K562 (cell line): ENCODE measurements at regions not wholly inside any gene's neighbourhood (a gene's known extent, or its start where the extent isn't known, plus 50 kb on each side); places are given as distances from the start of the nearest gene placed in this dataset.

Source experiments
- ATAC-seq: fragments of 200-7000 bp; cut with Tn5 transposase; 3 replicates; pipeline ENCODE4 v1.9.1; 2020; ENCODE audit warnings: moderate library complexity
- BruUV-seq: library from RNA; stranded (reverse); fragments of 400-500 nt; replicated peaks from 2 replicates; lab custom pipeline; 2021; lab: Mats Ljungman, UMichigan
- CTCF ChIA-PET: fragments of 300-600 bp; formaldehyde crosslinking; extraction: SDS; loops from one replicate; lab custom pipeline; 2021; ENCODE audit warnings: low intra/inter-chr PET ratio; lab: Yijun Ruan, JAX
- POLR2A ChIA-PET: fragments of 300-600, 350-650 bp; sonication (Branson Sonifier 250); formaldehyde crosslinking; extraction: SDS; loops from one replicate; lab custom pipeline; 2021; ENCODE audit warnings: antibody characterized with exemption, inconsistent platforms; lab: Yijun Ruan, JAX
- DNase-seq, 4 experiments: peaks; one replicate each; pipeline versions ENCODE4 v3.0.0 to v3.0.0-alpha.2; 2011 to 2018; ENCODE audit warnings: low spot score in 3 of 4, mixed read lengths in 3 of 4; ENCODE audit errors: extremely low read depth in 1 of 4
- FAIRE-seq: peaks from 2 replicates; lab custom pipeline; 2011; peaks lifted over from hg19 to GRCh38; lab: Jason Lieb, UNC
- H2AFZ ChIP-seq: 2 replicates; pipeline ENCODE4 v1.6.0; 2011; ENCODE audit warnings: low read depth, low read length, control low read depth, inconsistent platforms
- H3K27ac ChIP-seq: fragments of 200-600 bp; 3 replicates; pipeline ENCODE4 v1.8.0; 2011; ENCODE audit warnings: low read depth, mild to moderate bottlenecking, control low read depth, inconsistent platforms, low read length, moderate library complexity, mixed read lengths; ENCODE audit errors: extremely low read depth
- H3K27me3 ChIP-seq, 2 experiments: fragments of 300-600 bp in 1 of 2; 2 replicates in 1 of 2; 3 replicates in 1 of 2; pipeline versions ENCODE4 v1.6.0 to v1.8.0; 2011; ENCODE audit warnings: inconsistent platforms in 2 of 2, low read length in 2 of 2, mild to moderate bottlenecking in 1 of 2, mixed read lengths in 1 of 2, moderate library complexity in 1 of 2; ENCODE audit not compliant: control insufficient read depth in 2 of 2, insufficient read depth in 2 of 2
- H3K36me3 ChIP-seq: fragments of 300-600 bp; 3 replicates; pipeline ENCODE4 v1.8.0; 2011; ENCODE audit warnings: mild to moderate bottlenecking, low read length, inconsistent platforms; ENCODE audit not compliant: control insufficient read depth, insufficient read depth
- H3K4me1 ChIP-seq, 2 experiments: fragments of 200-600 bp in 1 of 2; replicated peaks in 1 of 2; 2 replicates in 1 of 2; 3 replicates in 1 of 2; pipeline versions ENCODE4 v1.5.1 to v1.8.0; 2011; ENCODE audit warnings: inconsistent platforms in 2 of 2, low read length in 2 of 2, mild to moderate bottlenecking in 1 of 2, mixed read lengths in 1 of 2, moderate library complexity in 1 of 2; ENCODE audit not compliant: control insufficient read depth in 2 of 2, insufficient read depth in 2 of 2
- H3K4me2 ChIP-seq: 2 replicates; pipeline ENCODE4 v1.6.1; 2011; ENCODE audit warnings: low read length, control low read depth, inconsistent platforms, mixed read lengths; ENCODE audit not compliant: insufficient read depth
- H3K4me3 ChIP-seq: fragments of 200-600 bp; sonication (generic), shearing (Covaris generic); 2 replicates; pipeline ENCODE4 v1.5.1; 2016; ENCODE audit warnings: control low read depth, inconsistent platforms
- H3K79me2 ChIP-seq: fragments of 200-600 bp; 3 replicates; pipeline ENCODE4 v1.8.0; 2011; ENCODE audit warnings: low read length, inconsistent platforms; ENCODE audit not compliant: control insufficient read depth, insufficient read depth
- H3K9ac ChIP-seq, 2 experiments: 2 replicates each; pipeline versions ENCODE4 v1.6.0 to v1.6.1; 2011; ENCODE audit warnings: low read depth in 2 of 2, low read length in 2 of 2, control low read depth in 1 of 2, inconsistent platforms in 1 of 2, mild to moderate bottlenecking in 1 of 2, mixed read lengths in 1 of 2; ENCODE audit not compliant: insufficient read depth in 1 of 2
- H3K9me1 ChIP-seq: one replicate; pipeline ENCODE4 v1.6.0; 2011; ENCODE audit warnings: inconsistent platforms, mild to moderate bottlenecking, low read length, moderate library complexity; ENCODE audit not compliant: control insufficient read depth, insufficient read depth
- H3K9me3 ChIP-seq: replicated peaks from 2 replicates; pipeline ENCODE4 v1.5.1; 2011; ENCODE audit warnings: low read depth, low read length, inconsistent platforms; ENCODE audit not compliant: control insufficient read depth, insufficient read depth
- H4K20me1 ChIP-seq: replicated peaks from 2 replicates; pipeline ENCODE4 v1.6.1; 2011; ENCODE audit warnings: low read length, inconsistent platforms, mixed read lengths; ENCODE audit not compliant: control insufficient read depth, insufficient read depth
- E2F8 ChIP-seq: fragments of 450-650 bp; IDR thresholded peaks from 2 replicates; pipeline ENCODE4 v1.7.1; 2018; ENCODE audit warnings: mild to moderate bottlenecking, low read depth; ENCODE audit not compliant: partially characterized antibody
- HNRNPK ChIP-seq: fragments of 200-400 bp; formaldehyde crosslinking; IDR thresholded peaks from one replicate; pipeline ENCODE4 v1.6.1; 2018; ENCODE audit warnings: mild to moderate bottlenecking, low read depth, low read length; ENCODE audit not compliant: poor library complexity, severe bottlenecking
- JUND ChIP-seq, 2 experiments: IDR thresholded peaks; 2 replicates in 1 of 2; 3 replicates in 1 of 2; pipeline ENCODE4 v1.6.1; 2011; ENCODE audit warnings: borderline replicate concordance in 2 of 2, low read depth in 2 of 2, low read length in 2 of 2, improper control_type of control experiment in 1 of 2, missing biosample characterization in 1 of 2, missing genetic modification characterization in 1 of 2, missing genetic modification reagents in 1 of 2
- LARP7 ChIP-seq: fragments of 450-650 bp; IDR thresholded peaks from 2 replicates; pipeline ENCODE4 v1.6.1; 2016
- MBD2 ChIP-seq: sonication (generic); IDR thresholded peaks from 2 replicates; pipeline ENCODE4 v1.6.1; 2016; ENCODE audit warnings: low read depth, borderline replicate concordance
- MIER1 ChIP-seq: fragments of 450-650 bp; IDR thresholded peaks from 2 replicates; pipeline ENCODE4 v1.6.1; 2016; ENCODE audit warnings: antibody characterized with exemption, mild to moderate bottlenecking, low read depth
- MTA3 ChIP-seq: fragments of 450-650 bp; formaldehyde crosslinking; IDR thresholded peaks from 2 replicates; pipeline ENCODE4 v1.6.1; 2017; ENCODE audit warnings: mild to moderate bottlenecking, borderline replicate concordance
- POLR3A ChIP-seq: IDR thresholded peaks from 2 replicates; pipeline ENCODE4 v1.6.1; 2011; ENCODE audit warnings: borderline replicate concordance, mild to moderate bottlenecking, moderate library complexity; ENCODE audit not compliant: insufficient read length, insufficient read depth; ENCODE audit errors: extremely low read depth
- RFX1 ChIP-seq: fragments of 450-650 bp; IDR thresholded peaks from 2 replicates; pipeline ENCODE4 v1.6.1; 2016; ENCODE audit warnings: mild to moderate bottlenecking, moderate library complexity
- RHOXF2B ChIP-seq: fragments of 250-450 bp; sonication (Bioruptor Pico); conservative IDR thresholded peaks from 2 replicates; pipeline ENCODE4 v1.5.1; 2021
- SRSF1 ChIP-seq: fragments of 200-400 bp; formaldehyde crosslinking; IDR thresholded peaks from 2 replicates; pipeline ENCODE4 v1.6.1; 2017; ENCODE audit warnings: mild to moderate bottlenecking, low read depth, low read length, moderate library complexity
- ZNF121 ChIP-seq: sonication (generic); formaldehyde crosslinking; conservative IDR thresholded peaks from 2 replicates; pipeline ENCODE4 v1.8.0; 2022; ENCODE audit warnings: missing genetic modification reagents
- ZNF282 ChIP-seq: sonication (generic); formaldehyde crosslinking; IDR thresholded peaks from 2 replicates; pipeline ENCODE4 v1.8.1; 2023; ENCODE audit warnings: missing genetic modification reagents
- ZNF444 ChIP-seq: fragments of 250-450 bp; sonication (Bioruptor Pico); IDR thresholded peaks from 2 replicates; pipeline ENCODE4 v1.4.0; 2020; ENCODE audit warnings: mild to moderate bottlenecking, moderate library complexity
- ZNF589 ChIP-seq: fragments of 200-800 bp; sonication (Bioruptor generic); IDR thresholded peaks from 2 replicates; pipeline ENCODE4 v1.6.1; 2016; ENCODE audit warnings: low read depth, missing genetic modification characterization, missing compliant biosample characterization
- WGBS: fragments of 100-300 bp; shearing (Covaris generic); methylation state at CpG from one replicate; pipeline ENCODE4 v1.1.6; 2016; ENCODE audit warnings: low coverage, mixed read lengths; ENCODE audit not compliant: insufficient coverage; ENCODE audit errors: missing lambda C conversion rate; 5-methylcytosine and 5-hydroxymethylcytosine counted together
- in situ Hi-C: fragments of 300-500 bp; cut with MboI; formaldehyde crosslinking; loops from 4 replicates; pipeline ENCODE4 v1.15.0; 2018; ENCODE audit warnings: inconsistent platforms, mixed read lengths
- intact Hi-C: fragments of 100-400 bp; cut with micrococcal nuclease; formaldehyde crosslinking; loops from 2 replicates; pipeline ENCODE4 v1.14.2; 2022

DNA sequence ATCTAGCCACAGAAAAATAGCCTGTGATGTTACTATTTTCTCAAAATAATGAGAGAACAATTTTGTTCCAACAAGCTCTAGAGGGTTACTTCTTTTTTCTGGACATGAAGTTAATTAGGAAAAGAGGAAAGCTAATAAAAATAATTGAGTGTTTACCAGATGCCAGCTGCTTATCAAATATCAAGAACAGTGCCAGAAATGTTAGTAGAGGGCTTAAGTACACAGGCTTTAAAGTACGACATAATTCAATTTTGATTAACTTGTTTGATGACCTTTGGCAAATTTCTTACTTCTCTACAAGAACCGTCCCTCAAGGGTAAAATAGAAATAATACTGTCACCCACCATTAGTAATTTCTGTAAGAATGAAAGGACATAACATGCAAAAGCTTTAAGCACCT lies 977.0 kb downstream of the FSTL5 start:
- Histone ChIP-seq H3K4me2 (no peak overlapping the region), H3K9me3 (no peaks in the 10 kb centered on the region), H3K4me1 (no peaks in the 10 kb centered on the region), H2AFZ (no peak overlapping the region), H3K9me1 (no peaks in the 10 kb centered on the region), H3K4me3 (no peak overlapping the region), H3K79me2 (no peaks in the 10 kb centered on the region), H3K27me3 (no peaks in the 10 kb centered on the region), H3K36me3 (no peaks in the 10 kb centered on the region), H4K20me1 (no peaks in the 10 kb centered on the region), H3K9ac (no peak overlapping the region), H3K27ac (no peak overlapping the region)
- intact Hi-C loops (no loop called here), in situ Hi-C loops (no loop called here)
- BruUV-seq: no TSS peak
- CTCF ChIA-PET: no interaction called here
- TF ChIP-seq HNRNPK (no peak), ZNF589 (CRISPR knock-in tag) (no peak), MTA3 (no peak), ZNF282 (no peak), ZNF121 (no peak)
- WGBS: 0% methylated on average over 2 of the region's 2 CpGs
- ATAC-seq (no peak), DNase-seq (no peak), FAIRE-seq (no peak)
- POLR2A ChIA-PET: no interaction called here

DNA sequence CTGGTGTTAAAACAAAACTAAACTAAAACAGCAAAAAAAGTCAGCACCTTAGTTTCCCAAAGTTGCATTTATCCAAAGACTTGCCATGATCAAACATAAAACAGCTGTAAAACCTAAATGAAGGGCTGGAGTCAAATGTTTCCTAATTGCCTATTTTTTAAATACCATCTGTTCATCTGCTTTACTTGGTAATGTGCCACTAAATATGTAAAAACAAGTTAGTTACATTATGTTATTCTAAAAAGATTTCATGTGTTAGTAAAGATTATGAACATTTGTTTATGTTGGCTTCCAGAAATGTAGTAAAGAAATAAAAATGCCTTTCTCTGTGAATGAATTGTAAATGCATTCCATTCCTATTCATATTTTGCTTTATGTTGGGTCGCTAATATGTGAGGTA lies 977.8 kb downstream of the FSTL5 start:
- no peak for ATAC-seq
- intact Hi-C loops (no loop called here), in situ Hi-C loops (no loop called here)
- H2AFZ ChIP-seq: no peak overlapping the region
- H4K20me1 ChIP-seq: no peaks in the 10 kb centered on the region
- H3K9me1 ChIP-seq: no peaks in the 10 kb centered on the region
- H3K79me2 ChIP-seq: no peaks in the 10 kb centered on the region
- BruUV-seq: no TSS peak
- H3K27ac ChIP-seq: no peak overlapping the region
- H3K4me1 ChIP-seq: no peaks in the 10 kb centered on the region
- ChIA-PET POLR2A (no interaction called here), CTCF (no interaction called here)
- DNase-seq: no peak
- no peak overlapping the region for H3K4me2 ChIP-seq
- WGBS: 0% methylated on average over 1 of the region's 1 CpG
- no peak overlapping the region for H3K4me3 ChIP-seq
- no peaks in the 10 kb centered on the region for H3K9me3 ChIP-seq
- no peak overlapping the region for H3K9ac ChIP-seq
- no peak for FAIRE-seq
- no peaks in the 10 kb centered on the region for H3K27me3 ChIP-seq
- H3K36me3 ChIP-seq: no peaks in the 10 kb centered on the region
- TF ChIP-seq E2F8 (no peak), MIER1 (no peak), MBD2 (no peak), JUND (IDR thresholded peaks at IDR 0.05; ENCODE audit: borderline replicate concordance, low read depth, low read length) (no peak), JUND (tag; IDR thresholded peaks at IDR 0.05; ENCODE audit: borderline replicate concordance, low read depth, low read length) (no peak), RFX1 (no peak), RHOXF2B (CRISPR knock-in tag) (no peak), LARP7 (no peak), ZNF444 (no peak), SRSF1 (no peak), POLR3A (no peak)
